ENCODE measurements at regions not wholly inside any gene's neighbourhood (a gene's known extent, or its start where the extent isn't known, plus 50 kb on each side); places are given as distances from the start of the nearest gene placed in this dataset.

- no peak overlapping the region for H3K27ac ChIP-seq (ENCODE audit: insufficient read depth, low read depth, low read length)
- no peak overlapping the region for H3K9ac ChIP-seq (replicated peaks; ENCODE audit: extremely low read depth, insufficient read depth, low read length)
- H3K4me2 ChIP-seq (ENCODE audit: insufficient read depth, low read length) = no peak overlapping the region
- no peak overlapping the region for H2AFZ ChIP-seq (ENCODE audit: low read depth, low read length)
- no peaks in the 10 kb centered on the region for H3K27me3 ChIP-seq (ENCODE audit: control insufficient read depth in 2 of 2, insufficient read depth in 2 of 2, low read length in 2 of 2)
- no peak for TF ChIP-seq MAX (IDR thresholded peaks at IDR 0.05; ENCODE audit: insufficient read depth, insufficient read length)
- no peak for TF ChIP-seq JUN (IDR thresholded peaks at IDR 0.05; ENCODE audit: borderline replicate concordance, insufficient read depth, insufficient read length, low read depth)
- no peak for TF ChIP-seq CTCF (IDR thresholded peaks at IDR 0.05; ENCODE audit: extremely low read depth in 1 of 2, insufficient read depth in 1 of 2, low read depth in 1 of 2, low read length in 2 of 2)
- FAIRE-seq (no peak), DNase-seq (ENCODE audit: low read depth, low spot score) (no peak)
- no peaks in the 10 kb centered on the region for H3K36me3 ChIP-seq (ENCODE audit: control insufficient read depth in 2 of 2, extremely low read depth in 1 of 2, insufficient read depth in 2 of 2, low read length in 2 of 2)
- no peaks in the 10 kb centered on the region for H3K9me3 ChIP-seq (replicated peaks; ENCODE audit: control insufficient read depth, insufficient read depth, low read length)
- H3K4me1 ChIP-seq (ENCODE audit: control insufficient read depth, extremely low read depth, insufficient read depth, low read length) = no peaks in the 10 kb centered on the region
- H4K20me1 ChIP-seq (replicated peaks; ENCODE audit: control insufficient read depth, extremely low read depth, insufficient read depth, low read length) = no peaks in the 10 kb centered on the region
- dilution Hi-C loops (cut with MboI; ENCODE audit: extremely low pct_ligation_motif_present, low sequenced_read_pairs) (no loop called here), intact Hi-C loops (cut with micrococcal nuclease) (no loop called here)
- BruUV-seq (replicated peaks) = no TSS peak
- no peaks in the 10 kb centered on the region for H3K79me2 ChIP-seq (ENCODE audit: control insufficient read depth, insufficient read depth, low read length)
- no peak overlapping the region for H3K4me3 ChIP-seq (replicated peaks in 1 of 3; ENCODE audit: insufficient read depth in 1 of 3, low read depth in 1 of 3, low read length in 3 of 3)
- ChIA-PET CTCF (no interaction called here), POLR2A (no interaction called here)
- H3K9me1 ChIP-seq (replicated peaks; ENCODE audit: control insufficient read depth, extremely low read depth, insufficient read depth, low read length) = no peaks in the 10 kb centered on the region
These were observed 301.6 kb downstream of the RWDD3 start for GRCh38 chr1:95535614-95536013.

- Histone ChIP-seq H3K27me3 (ENCODE audit: control insufficient read depth in 2 of 2, insufficient read depth in 2 of 2, low read length in 2 of 2) (no peaks in the 10 kb centered on the region), H3K9me3 (replicated peaks; ENCODE audit: control insufficient read depth, insufficient read depth, low read length) (no peaks in the 10 kb centered on the region), H3K4me2 (ENCODE audit: insufficient read depth, low read length) (no peak overlapping the region), H4K20me1 (replicated peaks; ENCODE audit: control insufficient read depth, extremely low read depth, insufficient read depth, low read length) (no peaks in the 10 kb centered on the region), H2AFZ (ENCODE audit: low read depth, low read length) (no peak overlapping the region), H3K9me1 (replicated peaks; ENCODE audit: control insufficient read depth, extremely low read depth, insufficient read depth, low read length) (no peaks in the 10 kb centered on the region), H3K4me3 (replicated peaks in 1 of 3; ENCODE audit: insufficient read depth in 1 of 3, low read depth in 1 of 3, low read length in 3 of 3) (no peak overlapping the region), H3K27ac (ENCODE audit: insufficient read depth, low read depth, low read length) (no peak overlapping the region), H3K4me1 (ENCODE audit: control insufficient read depth, extremely low read depth, insufficient read depth, low read length) (no peaks in the 10 kb centered on the region), H3K79me2 (ENCODE audit: control insufficient read depth, insufficient read depth, low read length) (no peaks in the 10 kb centered on the region), H3K36me3 (ENCODE audit: control insufficient read depth in 2 of 2, extremely low read depth in 1 of 2, insufficient read depth in 2 of 2, low read length in 2 of 2) (no peaks in the 10 kb centered on the region), H3K9ac (replicated peaks; ENCODE audit: extremely low read depth, insufficient read depth, low read length) (no peak overlapping the region)
- CTCF ChIA-PET = no interaction called here
- POLR2A ChIA-PET = no interaction called here
- FAIRE-seq (no peak), DNase-seq (ENCODE audit: low read depth, low spot score) (no peak)
- no TSS peak for BruUV-seq (replicated peaks)
- dilution Hi-C loops (cut with MboI; ENCODE audit: extremely low pct_ligation_motif_present, low sequenced_read_pairs) = no loop called here
- TF ChIP-seq EZH2 (IDR thresholded peaks at IDR 0.05; ENCODE audit: borderline replicate concordance, low read depth, low read length, severe bottlenecking) (no peak), JUN (IDR thresholded peaks at IDR 0.05; ENCODE audit: borderline replicate concordance, insufficient read depth, insufficient read length, low read depth) (no peak), POLR2AphosphoS5 (IDR thresholded peaks at IDR 0.05; ENCODE audit: insufficient read depth, low read depth, low read length) (no peak), FOS (IDR thresholded peaks at IDR 0.05; ENCODE audit: borderline replicate concordance, insufficient read depth, low read length) (no peak), MYC (IDR thresholded peaks at IDR 0.05; ENCODE audit: low read depth, low read length) (no peak), MAX (IDR thresholded peaks at IDR 0.05; ENCODE audit: insufficient read depth, insufficient read length) (no peak), CTCF (IDR thresholded peaks at IDR 0.05; ENCODE audit: extremely low read depth in 1 of 2, insufficient read depth in 1 of 2, low read depth in 1 of 2, low read length in 2 of 2) (no peak), GATA2 (IDR thresholded peaks at IDR 0.05; ENCODE audit: insufficient read depth, insufficient read length, low read depth, low read length) (no peak), POLR2A (IDR thresholded peaks at IDR 0.05; ENCODE audit: low read depth, low read length) (no peak)
- intact Hi-C loops (cut with micrococcal nuclease) = no loop called here
These were observed 302.5 kb downstream of the RWDD3 start for GRCh38 chr1:95536501-95536900.

Data from endothelial cell of umbilical vein (primary cell).